NCI-H460 (cell line): ENCODE measurements at regions not wholly inside any gene's neighbourhood (a gene's known extent, or its start where the extent isn't known, plus 50 kb on each side); places are given as distances from the start of the nearest gene placed in this dataset.
A peak's percentile ranks its signal among the peaks of the same experiment; 100 is the strongest.

Source experiments
- DNase-seq: peaks from one replicate; pipeline ENCODE4 v3.0.0-alpha.2; 2016; ENCODE audit warnings: low read depth; ENCODE audit errors: extremely low read depth

DNA sequence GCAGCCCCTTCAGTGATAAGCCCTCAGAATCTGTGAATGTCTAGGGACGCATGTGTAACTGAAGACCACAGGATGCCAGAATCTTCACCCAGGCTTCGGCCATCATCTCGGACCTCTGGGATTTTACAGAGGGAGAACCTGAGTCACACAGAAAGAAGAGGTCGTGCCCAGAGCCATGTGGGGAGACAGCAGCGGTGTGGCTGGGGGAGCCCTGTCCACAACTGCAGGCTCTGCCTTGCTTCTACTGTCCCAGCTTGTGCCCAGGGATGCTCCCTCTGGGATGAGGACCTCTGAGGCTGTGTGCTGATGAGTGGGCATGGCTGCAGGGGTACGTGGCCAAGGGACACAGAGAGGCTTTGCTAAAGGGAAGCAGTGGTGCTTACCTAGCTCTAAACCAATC, 582.0 kb downstream of the TBC1D22A start:
- no peak for DNase-seq

DNA sequence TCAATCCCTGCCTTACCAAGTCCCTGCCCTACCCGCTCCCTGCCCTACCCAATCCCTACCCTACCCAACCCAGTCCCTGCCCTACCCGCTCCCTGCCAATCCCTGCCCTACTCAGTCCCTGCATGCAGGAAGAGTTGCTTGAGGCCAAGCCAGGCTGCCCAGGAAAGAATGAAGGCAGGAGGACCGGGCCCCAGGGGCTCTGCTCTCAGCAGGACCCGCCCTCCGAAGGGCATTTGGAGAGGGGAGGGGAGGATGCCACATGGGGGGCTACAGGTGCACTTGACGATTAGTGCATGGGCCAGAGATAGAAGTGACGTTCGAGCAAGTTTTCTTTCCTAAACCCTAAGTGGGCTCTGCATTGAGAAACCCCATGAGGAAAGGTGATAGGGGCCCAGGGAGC, 581.2 kb downstream of the TBC1D22A start:
- no peak for DNase-seq

DNA sequence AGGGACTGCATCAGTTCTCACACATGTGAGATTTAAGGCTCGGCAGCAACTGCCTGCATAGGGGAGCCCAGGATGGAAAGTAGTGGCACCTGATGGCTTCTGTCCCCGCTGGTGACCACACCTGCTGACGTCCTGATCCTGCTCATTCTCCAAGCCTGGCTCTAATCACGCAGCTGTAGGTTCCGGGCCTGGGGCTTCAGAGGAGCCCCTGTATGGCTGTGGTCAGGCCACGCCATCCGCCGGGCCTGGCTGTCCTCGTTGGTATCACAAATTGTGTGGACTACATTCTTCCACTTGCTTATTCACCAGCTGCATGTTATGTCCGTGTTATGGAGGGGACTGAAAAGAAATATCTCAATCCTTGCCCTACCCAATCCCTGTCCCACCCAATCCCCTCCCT, 580.0 kb downstream of the TBC1D22A start:
- DNase-seq, result no peak

DNA sequence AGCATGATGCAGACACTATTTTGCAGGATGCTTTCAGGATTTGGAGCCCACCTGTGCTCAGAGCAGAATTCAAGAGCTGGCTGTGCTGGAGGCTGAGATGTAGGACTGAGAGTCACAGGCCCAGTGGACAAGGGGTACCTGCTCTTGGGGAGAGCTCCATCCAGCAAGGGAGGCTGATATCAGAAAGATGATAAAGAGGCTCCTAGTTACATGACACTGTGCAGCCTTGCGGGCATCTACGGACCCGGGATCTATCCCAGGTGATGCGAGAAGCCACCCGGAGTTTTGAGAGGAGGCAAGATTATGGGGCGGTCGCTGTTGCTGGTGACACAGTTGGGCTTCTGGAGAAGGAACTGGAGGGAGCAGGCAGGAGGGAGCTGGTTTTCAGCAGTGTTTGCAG, 579.0 kb downstream of the TBC1D22A start:
- DNase-seq, result no peak

DNA sequence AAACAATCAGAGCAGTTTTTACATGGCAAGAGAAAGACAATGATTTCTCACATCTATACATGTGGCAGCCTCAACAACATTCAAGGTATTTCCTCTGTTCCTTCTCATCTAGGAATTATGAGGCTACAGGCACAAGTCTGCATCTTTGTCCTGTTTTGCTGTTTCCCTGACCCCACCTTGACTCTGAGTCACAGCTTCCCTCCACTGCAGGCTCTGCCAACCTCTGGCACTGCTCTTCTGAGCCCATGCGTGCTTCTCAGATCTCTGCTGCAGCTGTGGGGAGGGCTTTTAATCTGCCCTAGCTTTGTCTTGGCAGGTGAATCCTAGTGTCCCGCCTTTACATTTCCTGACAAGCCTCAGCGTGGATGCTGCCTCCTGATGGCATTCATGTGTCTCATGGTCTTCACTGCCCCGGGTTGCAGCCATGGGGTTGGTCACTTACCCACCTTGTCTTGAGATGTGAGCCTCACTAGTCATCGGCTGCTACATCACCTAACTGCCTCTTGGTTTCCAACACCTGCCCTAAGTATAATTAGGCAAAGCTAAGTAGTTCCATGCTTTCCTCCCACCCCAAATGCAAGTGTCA, 578.5 kb downstream of the TBC1D22A start:
- no peak for DNase-seq

DNA sequence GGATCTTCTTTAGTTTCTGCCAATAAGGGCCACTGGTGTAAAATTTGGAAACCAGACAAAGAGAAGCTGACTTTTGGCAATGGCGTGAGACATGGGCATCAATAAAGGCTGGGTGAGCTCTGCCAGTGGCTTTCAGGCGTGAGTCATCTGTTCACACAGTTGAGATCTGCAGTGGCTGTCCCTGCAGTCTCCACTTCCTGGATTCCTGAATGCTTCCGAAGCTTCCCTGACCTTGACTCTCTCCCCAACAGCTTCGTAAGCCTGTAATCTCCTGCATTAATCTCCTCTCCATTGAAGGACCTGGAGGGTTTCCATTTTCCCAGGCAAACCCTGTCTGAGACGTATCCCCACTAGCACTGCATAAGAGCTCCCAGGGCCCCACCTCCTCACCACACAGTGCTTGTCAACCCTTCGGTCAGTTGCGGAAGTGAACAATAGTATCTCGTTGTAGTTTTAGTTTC, 574.7 kb downstream of the TBC1D22A start:
- DNase-seq, result peak; percentile 27

DNA sequence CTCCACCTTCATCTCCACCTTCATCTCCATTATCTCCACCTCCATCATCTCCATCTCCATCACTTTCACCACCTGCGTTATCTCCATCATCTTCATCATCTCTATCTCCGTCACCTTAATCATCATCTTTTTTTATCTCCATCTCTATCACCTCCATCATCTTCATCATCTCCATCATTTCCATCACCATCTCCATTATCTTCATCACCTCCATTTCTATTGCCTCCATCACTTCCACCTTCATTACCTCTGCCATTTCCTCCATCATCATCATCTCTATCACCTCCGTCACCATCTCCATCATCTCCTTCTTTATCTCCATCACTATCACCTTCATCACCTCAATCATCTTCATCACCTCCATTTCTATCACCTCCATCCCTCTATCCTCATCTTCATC, 573.5 kb downstream of the TBC1D22A start:
- no peak for DNase-seq

DNA sequence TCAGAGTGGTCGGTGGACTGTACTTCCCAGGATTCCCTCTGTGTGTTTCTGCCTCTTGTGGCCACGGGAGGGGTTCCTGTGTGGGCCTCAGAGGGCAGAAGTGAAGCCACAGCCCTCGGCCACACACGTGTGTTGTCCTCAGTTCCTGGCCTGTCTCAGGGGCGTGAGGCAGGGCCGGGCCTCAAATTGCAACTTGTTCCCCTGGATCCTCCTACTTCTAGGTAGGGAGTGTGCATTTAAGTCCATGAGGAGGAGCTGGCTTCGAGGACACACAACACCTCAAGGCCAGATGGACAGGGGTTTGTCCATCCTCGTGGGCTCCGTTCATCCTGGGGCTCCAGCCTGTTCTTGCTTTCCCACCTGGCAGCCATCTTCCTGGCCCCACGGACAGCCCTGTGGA, 573.0 kb downstream of the TBC1D22A start:
- DNase-seq, result no peak

DNA sequence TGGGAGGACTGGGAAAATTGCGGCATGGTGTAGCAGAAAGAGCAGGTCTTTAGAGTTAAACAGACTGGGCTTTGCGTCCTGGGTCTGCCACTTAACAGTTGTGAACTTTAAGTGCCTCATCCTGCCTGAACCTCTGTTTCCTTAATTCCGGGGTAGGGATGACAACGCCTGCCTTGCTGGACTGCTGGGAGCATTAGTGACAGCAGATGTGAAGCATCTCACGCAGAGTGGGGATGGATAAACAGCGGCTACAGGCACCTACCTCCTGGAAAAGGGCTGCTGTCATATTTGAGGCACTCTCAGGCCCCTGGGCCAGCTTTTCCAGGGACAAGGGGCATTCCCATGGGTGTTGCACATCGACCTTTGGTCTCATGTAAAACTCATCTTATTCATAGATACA, 572.2 kb downstream of the TBC1D22A start:
- no peak for DNase-seq

DNA sequence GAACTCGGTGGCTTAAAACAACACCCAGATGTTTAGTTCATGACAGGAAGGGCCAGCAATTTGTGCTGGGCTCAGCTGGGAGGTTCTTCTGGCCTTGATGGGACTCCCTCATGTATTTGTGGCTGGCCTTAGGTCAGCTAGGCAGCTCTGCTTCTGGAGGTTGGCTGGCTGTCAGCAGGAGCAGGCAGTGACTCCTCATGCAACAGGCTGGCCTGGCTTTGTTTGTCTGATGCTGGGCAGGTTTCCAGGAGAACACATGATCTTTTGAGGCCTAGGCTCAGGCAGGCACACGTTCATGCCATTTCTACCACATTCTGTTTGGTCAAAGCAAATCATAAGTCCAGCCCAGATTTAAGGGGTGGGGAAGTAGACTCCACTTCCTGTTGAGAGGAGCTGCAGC, 571.2 kb downstream of the TBC1D22A start:
- no peak for DNase-seq

DNA sequence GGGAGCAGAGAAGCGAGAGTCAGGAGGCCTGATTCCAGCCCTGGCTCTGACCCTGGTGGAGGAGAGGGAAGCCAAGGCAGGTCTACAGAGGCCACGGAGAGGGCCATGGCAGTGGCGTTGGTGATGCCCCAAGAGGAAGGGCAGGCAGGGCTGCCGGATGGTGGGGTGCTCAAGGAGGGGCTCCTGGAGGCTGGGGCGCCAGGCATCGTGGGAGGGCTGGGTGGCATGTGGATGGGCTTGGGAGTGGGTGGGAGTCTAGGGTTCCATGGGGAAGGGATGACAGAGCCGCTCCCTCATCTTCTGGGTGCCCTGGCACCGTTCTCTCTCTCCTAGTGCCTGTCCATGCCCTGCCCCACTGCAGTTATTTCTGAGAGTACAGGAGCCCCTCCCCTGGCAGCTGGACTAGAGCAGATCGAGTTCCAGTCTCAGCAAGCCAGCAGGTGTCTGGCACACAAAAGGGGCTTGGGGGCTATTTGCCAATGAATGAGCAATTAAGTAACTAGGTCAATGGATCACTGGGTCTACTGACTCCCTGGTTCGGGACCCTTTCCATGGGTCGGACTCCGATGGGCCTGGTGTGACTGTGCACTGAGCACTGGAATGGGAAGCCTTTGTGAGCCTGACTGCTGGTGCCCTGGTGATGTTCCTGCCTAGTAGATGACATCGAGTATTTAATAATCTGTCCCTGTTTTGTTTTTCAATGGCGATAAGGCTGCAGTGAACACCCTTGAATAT, 570.0 kb downstream of the TBC1D22A start:
- no peak for DNase-seq

DNA sequence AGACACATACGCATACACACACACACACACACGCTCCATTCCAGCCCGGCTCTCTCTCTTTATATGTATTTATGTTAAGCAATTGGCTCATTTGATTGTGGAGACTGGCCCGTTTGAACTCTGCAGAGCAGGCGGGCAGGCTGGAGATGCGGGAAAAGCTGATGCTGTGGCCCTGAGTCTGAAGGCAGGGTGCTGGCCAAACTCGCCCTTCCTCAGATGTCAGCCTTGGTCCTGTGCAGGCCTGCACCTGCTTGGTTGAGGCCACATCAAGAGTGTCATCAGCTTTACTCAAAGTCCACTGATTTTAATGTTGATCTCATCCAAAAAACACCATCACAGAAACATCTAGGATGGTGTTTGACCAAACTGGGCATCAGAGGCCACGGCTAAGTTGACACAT, 569.3 kb downstream of the TBC1D22A start:
- no peak for DNase-seq

DNA sequence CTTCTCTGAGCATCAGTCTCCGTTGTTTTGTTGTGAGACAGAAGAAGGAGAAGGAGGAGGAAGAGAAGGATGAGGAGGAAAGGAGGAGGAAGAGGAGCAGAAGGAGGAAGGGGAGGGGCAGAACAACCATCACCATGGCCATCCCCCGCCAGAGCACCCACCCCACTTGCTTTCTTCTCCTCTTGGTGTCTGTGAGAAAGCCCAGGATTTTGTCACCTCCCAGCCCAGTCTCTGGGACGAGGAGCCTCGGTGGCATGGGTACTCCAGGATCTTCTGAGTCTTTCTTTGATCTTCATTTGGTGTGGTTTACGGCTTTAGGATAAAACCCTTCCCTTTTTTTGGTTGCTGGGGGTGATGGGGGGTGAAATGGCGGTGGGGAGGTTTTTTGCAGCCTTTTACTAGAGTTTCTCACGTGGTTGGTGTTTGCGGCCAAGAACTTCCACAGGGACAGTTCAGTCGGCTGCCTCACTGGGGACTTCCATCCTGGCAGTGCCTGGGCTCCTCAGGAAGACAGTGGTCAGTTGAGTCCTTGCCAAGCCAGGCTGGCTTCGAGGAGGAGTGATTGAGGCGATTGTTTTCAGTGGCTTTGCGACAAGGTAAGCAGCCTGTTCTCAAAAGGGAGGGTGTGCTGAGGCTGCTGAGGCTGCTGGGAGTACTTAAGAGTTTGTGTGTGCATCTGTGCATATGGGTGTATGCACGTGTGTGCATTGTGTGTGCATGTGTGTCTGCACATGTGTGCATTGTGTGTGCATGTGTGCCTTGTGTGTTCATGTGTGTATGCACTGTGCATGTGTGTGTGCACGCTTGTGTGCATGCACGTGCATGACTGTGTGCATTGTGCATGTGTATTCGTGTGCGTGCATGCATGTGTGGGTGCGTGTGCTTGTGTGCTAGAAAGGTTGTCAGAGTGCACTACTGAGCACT, 567.5 kb downstream of the TBC1D22A start:
- no peak for DNase-seq

DNA sequence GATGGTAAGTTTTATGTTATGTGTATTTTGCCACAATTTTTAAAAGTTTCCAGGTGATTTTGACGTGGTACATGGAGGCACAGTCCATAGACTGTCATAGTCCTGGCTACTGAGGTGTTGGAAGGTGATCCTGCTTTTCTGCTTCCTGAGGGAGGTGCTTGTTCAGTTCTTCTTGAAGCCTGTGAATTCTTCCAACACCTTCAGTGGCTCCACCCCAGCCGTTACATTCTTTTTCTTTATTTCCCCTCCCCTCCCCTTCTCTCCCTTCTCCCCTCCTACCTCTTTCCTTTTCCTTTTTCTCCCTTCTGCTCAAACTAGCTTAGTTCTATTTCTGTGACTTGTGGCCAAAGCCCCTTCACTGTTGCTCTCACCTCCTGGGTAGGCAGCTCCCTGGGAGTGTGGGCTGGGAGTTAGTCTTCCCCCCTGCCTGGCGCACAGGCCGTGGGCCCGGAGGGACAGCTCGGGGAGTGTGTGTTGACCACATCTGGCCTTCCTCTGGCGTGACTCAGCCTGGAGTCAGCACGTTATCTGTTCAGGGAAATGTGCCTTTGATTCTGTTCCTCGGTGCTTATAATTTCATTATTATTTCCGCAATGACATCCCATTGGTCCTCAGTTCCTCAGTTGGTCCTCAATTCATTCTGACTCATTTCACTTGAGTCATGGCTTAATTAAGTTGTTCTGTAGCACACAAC, 566.2 kb downstream of the TBC1D22A start:
- DNase-seq, result peak; percentile 15

DNA sequence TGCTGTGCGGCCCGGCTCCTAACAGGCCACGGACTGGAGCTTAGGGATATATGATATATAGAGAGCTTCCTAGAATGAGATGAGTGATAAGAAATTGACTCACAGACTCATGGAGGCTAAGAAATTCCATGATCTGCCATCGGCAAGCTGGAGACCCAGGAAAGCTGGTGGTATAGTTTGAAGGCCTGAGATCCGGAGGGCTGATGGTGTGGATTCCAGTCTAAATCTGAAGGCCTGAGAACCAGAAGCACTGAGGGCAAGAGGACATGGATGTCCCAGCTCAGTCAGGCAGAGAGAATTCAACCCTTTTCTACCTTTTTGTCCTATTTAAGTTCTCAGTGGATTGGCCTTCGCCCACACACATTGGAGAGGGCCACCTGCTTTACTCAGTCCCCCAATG, 564.8 kb downstream of the TBC1D22A start:
- DNase-seq, result no peak

DNA sequence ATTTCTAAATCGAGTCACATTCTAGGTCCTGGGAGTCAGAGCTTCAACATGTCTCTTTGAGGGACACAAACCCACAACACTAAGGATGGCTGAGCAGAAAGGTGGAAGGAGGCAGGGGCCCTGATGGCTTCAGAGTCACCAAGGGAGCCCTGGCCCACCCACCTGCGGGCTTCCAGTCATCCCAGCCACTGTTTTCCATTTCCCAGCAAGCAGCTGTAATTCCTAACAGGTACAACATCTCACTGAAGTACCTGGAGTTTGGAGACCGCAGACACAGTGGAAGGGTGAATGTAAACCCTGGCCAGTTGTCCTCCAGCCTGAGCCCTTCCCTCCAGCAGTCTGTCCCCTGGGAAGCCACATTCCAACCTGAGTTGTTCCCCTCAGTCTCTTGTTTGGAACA, 562.8 kb downstream of the TBC1D22A start:
- DNase-seq, result no peak

DNA sequence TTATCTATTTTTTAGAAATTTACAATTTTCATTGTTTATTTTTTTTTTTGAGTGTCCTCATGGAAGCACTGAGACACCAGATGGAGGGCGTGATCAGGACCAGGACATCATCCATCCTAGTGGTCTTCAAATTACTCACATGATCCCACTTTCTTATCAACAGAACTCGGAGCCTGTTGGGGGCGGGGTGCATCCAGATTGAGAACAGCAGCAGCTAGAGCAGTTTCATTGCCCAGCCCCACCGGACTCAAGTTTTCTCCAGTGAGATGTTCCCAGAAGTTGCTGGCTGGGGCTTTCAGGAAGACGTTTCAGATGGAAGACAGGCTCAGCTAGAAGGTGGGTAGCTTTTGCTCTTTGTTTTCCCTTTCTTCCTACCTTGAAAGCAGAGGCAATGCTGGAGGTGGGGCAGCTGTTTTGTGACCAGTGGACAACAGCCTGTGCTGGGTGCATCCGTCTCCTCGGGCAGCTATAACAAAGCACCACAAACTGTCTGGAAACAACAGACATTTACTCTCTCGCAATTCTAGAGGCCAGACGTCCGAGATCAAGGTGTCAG, 562.1 kb downstream of the TBC1D22A start:
- DNase-seq, result no peak

DNA sequence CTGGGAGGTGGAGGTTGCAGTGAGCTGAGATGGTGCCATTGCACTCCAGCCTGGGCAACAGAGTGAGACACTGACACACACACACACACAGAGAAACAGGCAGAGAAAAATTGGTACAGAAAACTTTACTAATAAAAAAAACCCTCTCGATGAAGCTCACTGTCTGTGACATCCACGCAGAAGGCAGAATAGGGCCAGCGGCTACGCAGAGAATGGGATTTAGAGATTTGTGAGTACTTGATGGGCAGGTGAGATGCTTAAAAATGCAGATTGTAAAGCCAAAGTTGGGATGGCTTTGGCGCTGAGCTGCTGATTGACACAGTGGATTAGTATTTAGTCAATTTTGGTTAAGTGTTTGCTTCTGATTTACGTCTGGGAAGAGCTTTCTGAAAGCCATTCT, 561.1 kb downstream of the TBC1D22A start:
- no peak for DNase-seq

DNA sequence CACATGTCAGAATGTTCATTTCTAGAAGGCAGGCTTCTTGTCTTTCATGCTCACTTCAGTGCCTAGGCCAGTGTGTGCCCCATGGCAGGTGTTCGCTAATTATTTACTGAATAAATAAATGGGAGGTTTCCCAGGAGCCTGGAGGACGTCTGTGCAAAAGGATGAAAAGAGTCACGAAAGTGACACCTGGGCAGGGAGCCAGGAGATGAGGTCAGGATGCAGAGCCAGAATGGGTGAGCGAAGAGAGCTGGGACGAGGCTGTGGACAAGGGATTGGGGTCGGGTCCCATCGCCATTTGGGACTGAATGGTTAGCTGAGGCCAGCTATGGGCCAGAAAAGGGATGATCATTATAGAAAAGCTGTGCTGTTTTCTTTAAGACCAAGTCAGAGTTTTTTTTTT, 560.4 kb downstream of the TBC1D22A start:
- DNase-seq, result no peak

DNA sequence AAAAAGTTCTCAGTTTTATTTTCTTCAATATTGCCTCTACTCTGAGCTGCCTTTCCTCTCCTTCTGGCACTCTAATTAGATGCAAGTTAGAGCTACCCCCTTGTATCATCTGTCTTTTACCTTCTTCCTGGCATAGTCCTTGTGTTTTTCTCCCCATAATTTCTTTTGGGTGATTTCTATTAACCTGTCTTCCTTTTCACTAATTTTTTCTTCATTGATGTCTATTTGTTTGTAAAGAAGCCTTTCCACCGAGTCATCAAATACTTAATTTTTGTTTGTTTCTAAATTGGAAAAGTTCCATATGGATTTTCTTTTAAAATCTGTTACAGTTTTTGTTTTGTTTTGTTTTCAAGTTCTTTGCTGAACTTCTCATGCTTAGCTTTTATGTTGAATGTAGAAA, 558.1 kb downstream of the TBC1D22A start:
- DNase-seq, result no peak
